SJCRH30 (cell line): ENCODE measurements at regions not wholly inside any gene's neighbourhood (a gene's known extent, or its start where the extent isn't known, plus 50 kb on each side); places are given as distances from the start of the nearest gene placed in this dataset.
A peak's percentile ranks its signal among the peaks of the same experiment; 100 is the strongest.

Experiments
- DNase-seq, 2 experiments: peaks; one replicate each; pipeline ENCODE4 v3.0.0-alpha.2; 2015 to 2020
- H3K27ac ChIP-seq: fragments of 250-450 bp; sonication (Bioruptor Pico); 2 replicates; pipeline ENCODE4 v1.5.1; 2020; ENCODE audit warnings: mild to moderate bottlenecking, moderate library complexity
- H3K27me3 ChIP-seq: fragments of 250-450 bp; sonication (Bioruptor Pico); 2 replicates; pipeline ENCODE4 v1.5.1; 2020; ENCODE audit warnings: mild to moderate bottlenecking, moderate library complexity
- H3K36me3 ChIP-seq: fragments of 250-450 bp; sonication (Bioruptor Pico); 2 replicates; pipeline ENCODE4 v1.5.1; 2020; ENCODE audit warnings: mild to moderate bottlenecking, moderate library complexity
- H3K4me1 ChIP-seq: fragments of 250-450 bp; sonication (Bioruptor Pico); 2 replicates; pipeline ENCODE4 v1.5.1; 2020; ENCODE audit warnings: mild to moderate bottlenecking, moderate library complexity
- H3K4me3 ChIP-seq: fragments of 250-450 bp; sonication (Bioruptor Pico); 2 replicates; pipeline ENCODE4 v1.5.1; 2020; ENCODE audit warnings: mild to moderate bottlenecking, moderate library complexity
- H3K9me3 ChIP-seq: fragments of 250-450 bp; sonication (Bioruptor Pico); replicated peaks from 2 replicates; pipeline ENCODE4 v1.5.1; 2020; ENCODE audit warnings: mild to moderate bottlenecking, moderate library complexity

- no peak for DNase-seq
- H3K4me1 ChIP-seq = no peaks in the 10 kb centered on the region
- peaks cover 4% of the 10 kb centered on the region; the same call in 1 of the 2 replicates for H3K9me3 ChIP-seq
- H3K36me3 ChIP-seq = no peaks in the 10 kb centered on the region
- no peaks in the 10 kb centered on the region for H3K27me3 ChIP-seq
- no peak overlapping the region for H3K4me3 ChIP-seq
- no peak overlapping the region for H3K27ac ChIP-seq
Measured at GRCh38 chr2:128724547-128724946, 405.9 kb upstream of the HS6ST1 start.

DNA sequence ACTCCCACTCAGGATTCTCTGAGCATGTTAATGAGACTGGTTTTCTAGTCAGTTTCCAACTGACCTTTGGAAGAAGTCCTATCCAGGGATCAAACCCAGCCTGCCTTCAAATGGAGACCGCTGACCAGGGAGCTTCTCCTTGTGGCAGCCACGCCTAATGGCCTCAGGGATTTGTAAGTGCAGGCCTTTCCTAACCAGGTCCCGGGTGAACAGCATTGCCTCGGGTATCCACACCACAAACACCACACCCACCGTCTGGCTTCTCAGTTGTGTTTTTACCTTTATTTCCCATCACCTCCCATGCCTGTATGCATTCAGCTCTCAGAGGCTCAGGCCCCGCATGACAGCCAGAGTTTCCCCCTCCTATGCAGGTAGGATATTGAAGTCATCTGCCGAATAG, 406.3 kb upstream of the HS6ST1 start:
- no peaks in the 10 kb centered on the region for H3K36me3 ChIP-seq
- no peaks in the 10 kb centered on the region for H3K27me3 ChIP-seq
- H3K4me1 ChIP-seq = no peaks in the 10 kb centered on the region
- H3K27ac ChIP-seq = no peak overlapping the region
- no peak overlapping the region for H3K4me3 ChIP-seq
- H3K9me3 ChIP-seq = peaks cover 4% of the 10 kb centered on the region; the same call in 1 of the 2 replicates
- DNase-seq = no peak

- H3K9me3 ChIP-seq = peaks cover 4% of the 10 kb centered on the region; the same call in 1 of the 2 replicates
Measured at GRCh38 chr2:128726236-128726635, 407.6 kb upstream of the HS6ST1 start.

GRCh38 chr2:128726911-128727310, 408.2 kb upstream of the HS6ST1 start:
- no peak for DNase-seq
- H3K9me3 ChIP-seq = peaks cover 4% of the 10 kb centered on the region; the same call in 1 of the 2 replicates
- H3K4me3 ChIP-seq = no peak overlapping the region
- no peaks in the 10 kb centered on the region for H3K4me1 ChIP-seq
- no peak overlapping the region for H3K27ac ChIP-seq
- no peaks in the 10 kb centered on the region for H3K36me3 ChIP-seq
- no peaks in the 10 kb centered on the region for H3K27me3 ChIP-seq

More at GRCh38 chr2:128726236-128726635, 407.6 kb upstream of the HS6ST1 start:
- Histone ChIP-seq H3K36me3 (no peaks in the 10 kb centered on the region), H3K27ac (no peak overlapping the region), H3K4me1 (no peaks in the 10 kb centered on the region), H3K4me3 (no peak overlapping the region), H3K27me3 (no peaks in the 10 kb centered on the region)
- no peak for DNase-seq

- H3K27ac ChIP-seq = no peak overlapping the region
- no peak for DNase-seq
- H3K36me3 ChIP-seq = no peaks in the 10 kb centered on the region
- H3K4me3 ChIP-seq = no peak overlapping the region
- no peaks in the 10 kb centered on the region for H3K4me1 ChIP-seq
- H3K27me3 ChIP-seq = no peaks in the 10 kb centered on the region
- peaks cover 4% of the 10 kb centered on the region; the same call in 1 of the 2 replicates for H3K9me3 ChIP-seq
Measured at GRCh38 chr2:128727404-128727803, 408.7 kb upstream of the HS6ST1 start.

- H3K9me3 ChIP-seq = peaks cover 4% of the 10 kb centered on the region; the same call in 1 of the 2 replicates
- H3K4me3 ChIP-seq = no peak overlapping the region
- no peak overlapping the region for H3K27ac ChIP-seq
- no peaks in the 10 kb centered on the region for H3K4me1 ChIP-seq
- H3K36me3 ChIP-seq = no peaks in the 10 kb centered on the region
- no peaks in the 10 kb centered on the region for H3K27me3 ChIP-seq
- DNase-seq = no peak
Measured at GRCh38 chr2:128727914-128728313, 409.2 kb upstream of the HS6ST1 start.

- Histone ChIP-seq H3K4me3 (no peak overlapping the region), H3K36me3 (no peaks in the 10 kb centered on the region), H3K4me1 (no peaks in the 10 kb centered on the region), H3K27ac (no peak overlapping the region), H3K27me3 (no peaks in the 10 kb centered on the region), H3K9me3 (peaks cover 4% of the 10 kb centered on the region; the same call in 1 of the 2 replicates)
- DNase-seq = no peak
Measured at GRCh38 chr2:128729051-128729450, 410.4 kb upstream of the HS6ST1 start.

DNA sequence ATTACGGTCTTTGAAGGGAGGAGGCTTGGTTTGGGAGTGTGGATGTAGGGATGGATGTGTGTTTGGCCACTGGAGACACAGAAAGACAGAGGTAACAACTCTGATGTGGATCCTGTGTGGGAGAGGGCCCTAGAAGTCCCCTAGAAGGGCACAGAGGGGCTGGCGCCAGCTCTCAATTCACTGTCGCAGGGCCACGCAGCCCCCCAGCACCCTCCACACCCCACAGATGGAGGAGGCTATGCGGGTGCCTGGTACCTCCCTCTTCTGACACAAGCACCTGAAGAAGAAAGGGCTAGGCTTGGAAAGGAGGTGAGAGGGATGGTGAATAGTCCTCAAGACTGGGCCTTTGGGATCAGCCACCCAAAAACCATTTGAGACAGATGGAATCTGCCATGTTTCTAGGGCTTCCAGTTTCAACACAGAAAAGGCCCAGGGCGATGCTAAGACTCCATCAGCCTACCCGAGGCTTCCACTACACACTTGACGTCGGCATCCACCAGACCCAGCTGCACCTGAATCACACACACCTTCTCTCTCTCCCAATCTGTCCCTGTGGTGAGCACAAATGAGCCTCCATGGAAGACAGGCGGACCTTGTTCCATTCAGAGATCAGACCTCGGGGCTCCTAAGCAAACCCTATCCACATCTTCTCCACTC, 413.5 kb upstream of the HS6ST1 start:
- no peak overlapping the region for H3K4me3 ChIP-seq
- no peaks in the 10 kb centered on the region for H3K36me3 ChIP-seq
- no peak overlapping the region for H3K27ac ChIP-seq
- H3K27me3 ChIP-seq = no peaks in the 10 kb centered on the region
- no peaks in the 10 kb centered on the region for H3K4me1 ChIP-seq
- peaks cover 4% of the 10 kb centered on the region; the same call in 1 of the 2 replicates for H3K9me3 ChIP-seq
- DNase-seq = no peak

- no peak for DNase-seq
- H3K27ac ChIP-seq = no peak overlapping the region
Measured at GRCh38 chr2:128732976-128733431, 414.3 kb upstream of the HS6ST1 start.

GRCh38 chr2:128733450-128733849, 414.8 kb upstream of the HS6ST1 start:
- H3K36me3 ChIP-seq = no peaks in the 10 kb centered on the region
- H3K4me3 ChIP-seq = no peak overlapping the region
- no peak for DNase-seq
- H3K4me1 ChIP-seq = no peaks in the 10 kb centered on the region
- no peak overlapping the region for H3K27ac ChIP-seq
- H3K27me3 ChIP-seq = no peaks in the 10 kb centered on the region
- peaks cover 4% of the 10 kb centered on the region; the same call in 1 of the 2 replicates for H3K9me3 ChIP-seq

More at GRCh38 chr2:128732976-128733431, 414.3 kb upstream of the HS6ST1 start:
- Histone ChIP-seq H3K27me3 (no peaks in the 10 kb centered on the region), H3K36me3 (no peaks in the 10 kb centered on the region), H3K9me3 (peaks cover 4% of the 10 kb centered on the region; the same call in 1 of the 2 replicates), H3K4me3 (no peak overlapping the region), H3K4me1 (no peaks in the 10 kb centered on the region)

GRCh38 chr2:128734521-128735295, 416.0 kb upstream of the HS6ST1 start:
- Histone ChIP-seq H3K9me3 (no peaks in the 10 kb centered on the region), H3K27me3 (no peaks in the 10 kb centered on the region), H3K4me1 (no peaks in the 10 kb centered on the region), H3K36me3 (no peaks in the 10 kb centered on the region), H3K27ac (no peak overlapping the region), H3K4me3 (no peak overlapping the region)
- no peak for DNase-seq

- Histone ChIP-seq H3K4me1 (no peaks in the 10 kb centered on the region), H3K9me3 (no peaks in the 10 kb centered on the region), H3K27me3 (no peaks in the 10 kb centered on the region), H3K4me3 (no peak overlapping the region), H3K36me3 (no peaks in the 10 kb centered on the region), H3K27ac (no peak overlapping the region)
- no peak for DNase-seq
Measured at GRCh38 chr2:128735296-128735960, 416.8 kb upstream of the HS6ST1 start.

DNA sequence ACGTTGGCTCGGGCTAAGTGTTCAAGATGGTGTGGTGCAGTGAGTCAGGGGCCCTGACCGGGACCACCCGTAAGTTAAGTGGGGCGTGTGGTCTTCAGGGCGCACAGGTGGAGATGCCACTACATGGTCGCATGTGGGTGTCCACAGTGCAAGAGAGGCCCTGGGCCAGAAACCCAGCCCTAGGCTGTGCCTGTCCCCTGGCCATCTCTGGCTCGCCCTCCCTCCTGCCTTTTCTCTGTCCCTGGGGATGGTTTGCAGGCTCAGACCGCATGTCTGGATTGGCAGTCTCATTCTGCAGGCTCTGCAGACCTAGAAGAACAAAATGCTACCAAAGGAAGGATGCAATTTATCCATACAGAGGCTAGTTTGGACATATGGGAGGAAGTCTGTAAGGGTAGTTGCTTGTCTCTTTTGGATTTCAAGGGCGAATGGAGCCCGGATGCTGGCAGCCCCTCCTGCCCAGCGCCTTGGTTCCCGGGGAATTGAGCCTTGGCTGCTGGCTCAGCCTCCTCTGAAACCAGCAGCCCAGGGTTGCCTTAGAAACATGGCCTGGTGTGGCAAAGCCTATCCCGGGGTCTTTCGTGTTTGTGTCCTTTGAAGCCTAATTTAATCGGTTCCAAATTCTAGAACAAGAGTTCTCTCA, 417.5 kb upstream of the HS6ST1 start:
- no peaks in the 10 kb centered on the region for H3K9me3 ChIP-seq
- no peaks in the 10 kb centered on the region for H3K4me1 ChIP-seq
- no peak overlapping the region for H3K27ac ChIP-seq
- no peaks in the 10 kb centered on the region for H3K36me3 ChIP-seq
- no peaks in the 10 kb centered on the region for H3K27me3 ChIP-seq
- H3K4me3 ChIP-seq = no peak overlapping the region
- no peak for DNase-seq

GRCh38 chr2:128736689-128737545, 418.2 kb upstream of the HS6ST1 start:
- DNase-seq = peak; percentile 60 to 75
- no peaks in the 10 kb centered on the region for H3K4me1 ChIP-seq
- H3K4me3 ChIP-seq = no peak overlapping the region
- H3K27me3 ChIP-seq = no peaks in the 10 kb centered on the region
- no peak overlapping the region for H3K27ac ChIP-seq
- H3K36me3 ChIP-seq = no peaks in the 10 kb centered on the region
- H3K9me3 ChIP-seq = no peaks in the 10 kb centered on the region
